ENCODE measurements at regions not wholly inside any gene's neighbourhood (a gene's known extent, or its start where the extent isn't known, plus 50 kb on each side); places are given as distances from the start of the nearest gene placed in this dataset.
"Not testable (repeated sequence)": the region's sequence is repeated elsewhere in the genome, so short reads cannot be mapped to it uniquely, and the experiment has no call there.

GRCh38 chr12:37666069-37666781, 650.3 kb upstream of the ALG10B start:
- DNase-seq (ENCODE audit: low read depth in 2 of 3, low spot score in 2 of 3) = no peak

- not testable (repeated sequence) for DNase-seq (ENCODE audit: low read depth in 2 of 3, low spot score in 2 of 3)
These were observed 648.0 kb upstream of the ALG10B start for GRCh38 chr12:37668557-37668956.

GRCh38 chr12:37672655-37673260, 643.8 kb upstream of the ALG10B start:
- DNase-seq (ENCODE audit: low read depth in 2 of 3, low spot score in 2 of 3) = peak in 2 of 3 donors; percentile 0 to 31

GRCh38 chr12:37720846-37721245, 595.7 kb upstream of the ALG10B start:
- no peak for DNase-seq (ENCODE audit: low read depth in 2 of 3, low spot score in 2 of 3)

- DNase-seq (ENCODE audit: low read depth in 2 of 3, low spot score in 2 of 3) = no peak
These were observed 582.7 kb upstream of the ALG10B start for GRCh38 chr12:37733856-37734255.
